ENCODE measurements at regions not wholly inside any gene's neighbourhood (a gene's known extent, or its start where the extent isn't known, plus 50 kb on each side); places are given as distances from the start of the nearest gene placed in this dataset.

GRCh38 chr20:11362450-11362849, 555.2 kb upstream of the BTBD3 start:
- no peak overlapping the region for H4K5ac ChIP-seq (ENCODE audit: low read depth, low read length)
- no peak overlapping the region for H2BK5ac ChIP-seq (ENCODE audit: low read depth, low read length, poor library complexity, severe bottlenecking)
- no peak overlapping the region for H4K91ac ChIP-seq (ENCODE audit: insufficient read depth, low read depth, low read length)
- no peaks in the 10 kb centered on the region for H3K27me3 ChIP-seq (ENCODE audit: control insufficient read depth, insufficient read depth, low read length)
- dilution Hi-C loops (cut with HindIII; ENCODE audit: low sequenced_read_pairs, unreplicated experiment), result no loop called here
- CTCF ChIA-PET, result no interaction called here
- no peak overlapping the region for H2BK20ac ChIP-seq (ENCODE audit: low read depth, low read length)
- no peak overlapping the region for H2AK5ac ChIP-seq (ENCODE audit: low read depth, low read length)
- WGBS, 2 experiments (ENCODE audit: extremely low coverage in 2 of 2, insufficient read length in 1 of 2), result no CpG with 5 or more reads among the region's 3 CpGs
- H3K23ac ChIP-seq (ENCODE audit: low read depth, low read length), result no peak overlapping the region
- BruUV-seq (replicated peaks), result no TSS peak
- H3K18ac ChIP-seq (ENCODE audit: low read depth, low read length), result no peak overlapping the region
- no peaks in the 10 kb centered on the region for H4K20me1 ChIP-seq (ENCODE audit: insufficient read depth, low read length)
- H2BK120ac ChIP-seq (ENCODE audit: low read depth, low read length), result no peak overlapping the region
- H3K4ac ChIP-seq (ENCODE audit: low read depth, low read length), result no peak overlapping the region
- H3K36me3 ChIP-seq (ENCODE audit: control insufficient read depth, insufficient read depth, low read length), result no peaks in the 10 kb centered on the region
- no peak overlapping the region for H2BK15ac ChIP-seq (ENCODE audit: low read depth, low read length)
- H3K9ac ChIP-seq (ENCODE audit: low read depth, low read length), result no peak overlapping the region
- H3K4me3 ChIP-seq (ENCODE audit: insufficient read depth, low read depth, low read length), result no peak overlapping the region
- no peak overlapping the region for H3K4me2 ChIP-seq (ENCODE audit: low read depth, low read length)
- H2AK9ac ChIP-seq (replicated peaks; ENCODE audit: low read depth, low read length, poor library complexity), result no peak overlapping the region
- no peaks in the 10 kb centered on the region for H3K9me3 ChIP-seq (ENCODE audit: control insufficient read depth, insufficient read depth, low read length)
- H2AFZ ChIP-seq (replicated peaks; ENCODE audit: low read length, poor library complexity), result no peak overlapping the region
- no peak for ATAC-seq (ENCODE audit: low read depth)
- H3K27ac ChIP-seq (ENCODE audit: insufficient read depth, low read length), result no peak overlapping the region
- POLR2A ChIA-PET (ENCODE audit: unreplicated experiment), result no interaction called here
- H3K9me1 ChIP-seq (ENCODE audit: insufficient read depth, low read length), result no peaks in the 10 kb centered on the region
- H4K8ac ChIP-seq (ENCODE audit: low read depth in 2 of 2, low read length in 2 of 2), result no peak overlapping the region
- no peaks in the 10 kb centered on the region for H3K79me1 ChIP-seq (ENCODE audit: low read depth in 1 of 2, low read length in 2 of 2)
- intact Hi-C loops (cut with micrococcal nuclease), result no loop called here
- no peak for DNase-seq
- H3K4me1 ChIP-seq (ENCODE audit: control insufficient read depth, insufficient read depth, low read length), result peaks cover 5% of the 10 kb centered on the region; the same call in 1 of the 2 replicates
- H3K14ac ChIP-seq (replicated peaks; ENCODE audit: low read depth, low read length), result no peak overlapping the region
- in situ Hi-C loops (cut with MboI; ENCODE audit: low sequenced_read_pairs), result no loop called here
- TF ChIP-seq SMC3 (IDR thresholded peaks at IDR 0.05; ENCODE audit: low read depth, low read length) (no peak), RFX5 (IDR thresholded peaks at IDR 0.05; ENCODE audit: low read depth, low read length) (no peak), USF2 (IDR thresholded peaks at IDR 0.05; ENCODE audit: low read depth, low read length) (no peak), FOS (IDR thresholded peaks at IDR 0.05; ENCODE audit: low read depth, low read length) (no peak), RCOR1 (IDR thresholded peaks at IDR 0.05; ENCODE audit: insufficient replicate concordance, low read length) (no peak), NFE2L2 (IDR thresholded peaks at IDR 0.05; ENCODE audit: low read depth, low read length) (no peak), CHD1 (IDR thresholded peaks at IDR 0.05; ENCODE audit: low read depth, low read length) (no peak), MAFK (IDR thresholded peaks at IDR 0.05; ENCODE audit: low read depth, low read length) (no peak), MAZ (IDR thresholded peaks at IDR 0.05; ENCODE audit: borderline replicate concordance, low read depth, low read length) (no peak), BHLHE40 (IDR thresholded peaks at IDR 0.05; ENCODE audit: low read depth, low read length) (no peak), CEBPB (IDR thresholded peaks at IDR 0.05; ENCODE audit: low read depth, low read length) (no peak), ELK1 (IDR thresholded peaks at IDR 0.05; ENCODE audit: borderline replicate concordance, low read depth, low read length) (no peak), POLR2A (IDR thresholded peaks at IDR 0.05; ENCODE audit: low read depth, low read length) (no peak), MXI1 (IDR thresholded peaks at IDR 0.05; ENCODE audit: borderline replicate concordance, low read depth, low read length) (no peak), RAD21 (IDR thresholded peaks at IDR 0.05; ENCODE audit: low read length) (no peak)
- TF ChIP-seq, protein P1, sequence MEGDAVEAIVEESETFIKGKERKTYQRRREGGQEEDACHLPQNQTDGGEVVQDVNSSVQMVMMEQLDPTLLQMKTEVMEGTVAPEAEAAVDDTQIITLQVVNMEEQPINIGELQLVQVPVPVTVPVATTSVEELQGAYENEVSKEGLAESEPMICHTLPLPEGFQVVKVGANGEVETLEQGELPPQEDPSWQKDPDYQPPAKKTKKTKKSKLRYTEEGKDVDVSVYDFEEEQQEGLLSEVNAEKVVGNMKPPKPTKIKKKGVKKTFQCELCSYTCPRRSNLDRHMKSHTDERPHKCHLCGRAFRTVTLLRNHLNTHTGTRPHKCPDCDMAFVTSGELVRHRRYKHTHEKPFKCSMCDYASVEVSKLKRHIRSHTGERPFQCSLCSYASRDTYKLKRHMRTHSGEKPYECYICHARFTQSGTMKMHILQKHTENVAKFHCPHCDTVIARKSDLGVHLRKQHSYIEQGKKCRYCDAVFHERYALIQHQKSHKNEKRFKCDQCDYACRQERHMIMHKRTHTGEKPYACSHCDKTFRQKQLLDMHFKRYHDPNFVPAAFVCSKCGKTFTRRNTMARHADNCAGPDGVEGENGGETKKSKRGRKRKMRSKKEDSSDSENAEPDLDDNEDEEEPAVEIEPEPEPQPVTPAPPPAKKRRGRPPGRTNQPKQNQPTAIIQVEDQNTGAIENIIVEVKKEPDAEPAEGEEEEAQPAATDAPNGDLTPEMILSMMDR (conservative IDR thresholded peaks at IDR 0.05; ENCODE audit: low read depth, low read length), result no peak
- H3K56ac ChIP-seq (ENCODE audit: extremely low read depth, insufficient read depth, low read length), result no peak overlapping the region
